HUES48 (cell line): ENCODE measurements at regions not wholly inside any gene's neighbourhood (a gene's known extent, or its start where the extent isn't known, plus 50 kb on each side); places are given as distances from the start of the nearest gene placed in this dataset.

Source experiments
- H3K27ac ChIP-seq: one replicate; pipeline ENCODE4 v1.7.0; 2013; ENCODE audit warnings: low read depth, low read length, inconsistent platforms
- H3K27me3 ChIP-seq: 2 replicates; pipeline ENCODE4 v1.6.1; 2013; ENCODE audit warnings: mild to moderate bottlenecking, low read length; ENCODE audit not compliant: control insufficient read depth, insufficient read depth
- H3K36me3 ChIP-seq: 2 replicates; pipeline ENCODE4 v1.6.1; 2013; ENCODE audit warnings: low read length; ENCODE audit not compliant: control insufficient read depth, insufficient read depth
- H3K4me1 ChIP-seq: 2 replicates; pipeline ENCODE4 v1.6.1; 2013; ENCODE audit warnings: mild to moderate bottlenecking, low read length; ENCODE audit not compliant: control insufficient read depth, insufficient read depth
- H3K4me3 ChIP-seq: 2 replicates; pipeline ENCODE4 v1.5.1; 2013; ENCODE audit warnings: mild to moderate bottlenecking, low read depth, low read length
- H3K9ac ChIP-seq: 2 replicates; pipeline ENCODE4 v1.6.1; 2013; ENCODE audit warnings: mild to moderate bottlenecking, low read depth, low read length, moderate library complexity
- H3K9me3 ChIP-seq: 2 replicates; pipeline ENCODE4 v1.6.1; 2013; ENCODE audit warnings: low read length; ENCODE audit not compliant: control insufficient read depth, insufficient read depth

DNA sequence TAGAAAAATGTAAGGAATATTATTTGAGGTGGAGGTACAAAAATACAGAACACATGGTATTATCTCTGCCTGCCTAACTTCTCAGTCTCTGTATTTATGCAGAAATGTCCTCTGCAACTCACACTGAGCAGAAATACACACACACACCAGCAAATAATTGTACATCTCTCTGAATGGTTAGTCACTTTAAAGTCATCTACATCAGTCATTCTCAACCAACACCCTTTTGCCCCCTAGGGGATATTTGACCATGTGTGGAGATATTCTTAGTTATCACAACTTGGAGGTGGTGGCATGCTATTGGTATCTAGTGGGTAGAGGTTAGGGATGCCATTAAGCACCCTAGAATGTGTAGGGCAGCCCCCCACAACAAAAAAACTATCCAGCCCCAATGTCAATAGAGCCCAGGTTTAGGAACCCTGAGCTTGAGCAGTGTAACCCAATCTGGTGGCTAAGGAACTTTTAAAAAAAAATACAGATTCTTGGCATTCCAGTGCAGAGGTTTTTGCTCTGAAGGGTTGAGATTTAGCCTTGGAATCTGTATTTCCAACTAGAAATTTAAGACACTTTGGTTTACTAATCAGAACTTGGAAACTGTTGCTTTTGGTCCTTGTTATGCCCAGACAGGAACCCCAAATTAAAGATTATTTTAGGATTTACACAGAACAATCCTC, 183.8 kb downstream of the TBX5 start:
- Histone ChIP-seq H3K27ac (no peak overlapping the region), H3K4me3 (no peak overlapping the region), H3K27me3 (no peaks in the 10 kb centered on the region; the same call in 1 of the 2 replicates), H3K9me3 (no peaks in the 10 kb centered on the region), H3K9ac (no peak overlapping the region), H3K4me1 (peaks cover 21% of the 10 kb centered on the region), H3K36me3 (no peaks in the 10 kb centered on the region)

DNA sequence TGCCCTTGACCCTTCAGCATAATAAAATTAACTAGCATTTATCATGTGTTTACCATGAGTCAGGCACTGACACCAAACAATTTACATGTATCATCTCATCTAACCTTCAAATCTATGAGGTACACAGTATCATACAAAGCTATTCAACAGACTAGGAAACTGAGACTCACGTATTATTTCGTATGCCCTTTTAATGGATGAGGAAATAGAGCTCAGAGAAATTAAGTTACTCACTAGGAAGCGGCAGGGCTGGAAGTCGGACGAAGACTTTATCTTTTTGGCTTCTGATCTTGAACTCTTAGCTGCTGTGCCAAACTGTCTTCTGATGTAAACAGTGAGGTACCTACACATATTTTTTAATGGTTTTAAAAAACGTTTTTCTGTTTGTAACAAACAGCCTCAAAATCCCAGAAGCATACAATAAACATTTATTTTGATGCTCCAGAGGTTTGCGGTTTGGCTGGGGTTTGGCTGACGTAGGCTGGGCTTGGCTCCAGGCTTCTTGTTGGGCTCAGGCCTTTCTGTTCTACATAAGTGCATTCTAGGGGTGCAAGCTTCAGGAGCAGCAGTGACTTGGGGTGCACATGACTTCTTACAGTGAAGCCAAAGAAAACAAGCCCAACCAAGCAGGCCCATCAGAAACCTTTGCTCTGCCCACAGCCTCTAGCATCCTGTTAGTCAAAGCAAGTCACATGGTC, 184.7 kb downstream of the TBX5 start:
- Histone ChIP-seq H3K4me3 (no peak overlapping the region), H3K4me1 (peaks cover 19% of the 10 kb centered on the region), H3K36me3 (no peaks in the 10 kb centered on the region), H3K9ac (no peak overlapping the region), H3K9me3 (no peaks in the 10 kb centered on the region), H3K27ac (no peak overlapping the region), H3K27me3 (no peaks in the 10 kb centered on the region; the same call in 1 of the 2 replicates)

DNA sequence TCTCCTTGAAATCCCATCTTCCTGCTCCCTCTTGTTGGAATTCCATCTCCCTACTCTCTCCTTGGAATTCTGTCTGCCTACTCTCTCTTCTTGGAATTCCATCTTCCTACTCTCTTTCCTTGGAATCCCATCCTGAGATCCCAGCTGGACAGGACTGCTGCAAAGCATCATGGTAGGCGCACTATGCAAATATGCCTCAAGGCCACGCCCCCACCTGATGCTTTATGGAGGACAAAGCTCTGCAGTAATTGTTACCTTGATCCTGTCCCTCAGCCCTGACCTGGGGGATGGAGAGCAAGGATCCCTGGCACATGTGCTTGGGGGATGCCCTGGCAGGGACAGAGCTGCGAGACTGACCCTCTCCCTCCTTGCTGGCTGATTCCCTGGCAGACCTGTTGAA, 185.6 kb downstream of the TBX5 start:
- Histone ChIP-seq H3K9ac (no peak overlapping the region), H3K27ac (no peak overlapping the region), H3K9me3 (no peaks in the 10 kb centered on the region), H3K4me1 (peaks cover 15% of the 10 kb centered on the region), H3K36me3 (no peaks in the 10 kb centered on the region), H3K27me3 (no peaks in the 10 kb centered on the region; the same call in 1 of the 2 replicates), H3K4me3 (no peak overlapping the region)

DNA sequence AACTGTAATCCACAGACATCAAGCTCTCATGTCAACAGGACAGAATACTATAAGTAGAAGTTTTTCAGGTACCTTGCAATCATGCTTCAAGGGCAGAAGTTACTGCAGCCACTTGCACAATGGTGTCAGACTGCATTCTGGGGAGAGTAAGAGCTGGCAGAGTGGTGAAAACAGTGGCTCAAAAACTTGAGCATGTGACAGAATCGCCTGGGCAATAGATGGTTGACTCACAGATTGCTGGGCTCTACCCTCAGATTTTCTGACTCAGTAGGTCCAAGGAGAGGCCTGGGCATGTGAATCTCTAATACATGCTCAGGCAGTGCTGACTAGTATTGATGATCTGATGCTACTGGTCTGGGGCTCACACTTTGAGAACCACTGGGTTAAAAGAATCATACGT, 187.8 kb downstream of the TBX5 start:
- H3K27ac ChIP-seq = no peak overlapping the region
- H3K4me1 ChIP-seq = peaks cover 11% of the 10 kb centered on the region
- H3K4me3 ChIP-seq = no peak overlapping the region
- H3K9ac ChIP-seq = no peak overlapping the region
- no peaks in the 10 kb centered on the region for H3K36me3 ChIP-seq
- H3K27me3 ChIP-seq = no peaks in the 10 kb centered on the region
- no peaks in the 10 kb centered on the region for H3K9me3 ChIP-seq

DNA sequence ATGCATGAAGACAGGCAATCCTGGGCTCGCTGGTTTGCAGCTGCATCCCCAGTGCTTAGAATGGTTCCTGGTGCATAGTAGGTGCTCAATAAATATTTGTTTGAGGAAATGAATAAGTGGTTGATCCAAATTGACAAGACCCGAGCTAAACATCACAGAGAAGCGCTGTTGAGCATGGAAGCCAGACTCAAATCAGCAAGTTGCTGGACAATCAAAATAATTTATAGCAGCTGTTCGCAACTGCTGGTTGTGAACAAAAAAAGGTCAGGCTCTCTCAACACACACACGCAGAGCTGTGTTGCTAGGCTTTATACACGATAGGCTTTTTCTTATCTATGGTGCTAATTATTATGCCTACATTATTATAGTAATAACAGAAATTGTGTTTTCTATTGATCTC, 190.2 kb downstream of the TBX5 start:
- Histone ChIP-seq H3K9ac (no peak overlapping the region), H3K27ac (no peak overlapping the region), H3K36me3 (no peaks in the 10 kb centered on the region), H3K4me1 (no peaks in the 10 kb centered on the region), H3K4me3 (no peak overlapping the region), H3K27me3 (no peaks in the 10 kb centered on the region), H3K9me3 (no peaks in the 10 kb centered on the region)

DNA sequence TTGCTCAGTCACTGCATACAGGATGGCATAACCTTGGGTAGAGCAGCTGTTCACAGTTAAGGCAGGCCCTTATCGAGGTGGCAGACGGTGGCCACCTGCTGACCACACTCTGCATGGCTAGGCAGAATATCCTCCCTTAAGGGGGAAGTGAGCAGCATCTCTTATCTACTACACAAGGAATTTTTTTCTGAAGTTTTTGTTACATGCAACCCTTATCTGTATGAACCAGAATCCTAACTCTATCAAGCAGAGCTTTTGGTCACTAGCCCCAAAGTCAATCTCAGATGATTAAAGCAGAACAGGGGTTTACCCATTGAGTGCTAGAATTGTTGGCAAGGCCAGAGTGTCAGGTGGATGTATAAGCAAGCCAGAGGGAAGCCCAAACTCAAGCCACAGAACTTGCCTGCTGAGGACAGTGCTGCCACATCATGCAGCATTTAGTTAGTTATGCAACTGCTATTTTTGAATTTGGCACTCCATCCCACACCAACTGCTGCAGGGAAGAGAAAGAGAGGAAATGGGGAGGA, 192.8 kb downstream of the TBX5 start:
- Histone ChIP-seq H3K4me3 (no peak overlapping the region), H3K27ac (no peak overlapping the region), H3K36me3 (no peaks in the 10 kb centered on the region), H3K9me3 (no peaks in the 10 kb centered on the region), H3K4me1 (peaks cover 6% of the 10 kb centered on the region), H3K27me3 (no peaks in the 10 kb centered on the region), H3K9ac (no peak overlapping the region)

DNA sequence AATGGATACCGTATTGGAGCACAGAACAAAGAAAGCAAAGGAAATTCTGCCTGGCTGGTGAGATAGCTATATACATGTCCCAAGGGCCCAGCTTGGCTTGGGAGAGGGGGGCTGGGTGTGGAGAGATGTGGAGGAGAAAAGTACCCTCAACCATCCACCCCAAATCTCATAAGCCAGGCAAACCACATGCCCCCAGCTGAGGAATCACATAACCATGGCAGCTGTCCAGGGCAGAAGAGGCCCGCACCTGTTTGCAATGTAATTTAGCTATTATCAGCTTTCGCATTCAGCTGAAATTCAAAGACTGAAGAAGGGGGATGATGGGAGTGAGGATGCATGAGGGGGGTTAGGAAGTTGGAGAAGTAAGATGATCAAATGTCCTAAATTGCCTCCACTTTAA, 196.1 kb downstream of the TBX5 start:
- Histone ChIP-seq H3K36me3 (no peaks in the 10 kb centered on the region), H3K4me3 (no peak overlapping the region), H3K27me3 (no peaks in the 10 kb centered on the region), H3K4me1 (peaks cover 11% of the 10 kb centered on the region), H3K9me3 (no peaks in the 10 kb centered on the region), H3K27ac (no peak overlapping the region), H3K9ac (no peak overlapping the region)

DNA sequence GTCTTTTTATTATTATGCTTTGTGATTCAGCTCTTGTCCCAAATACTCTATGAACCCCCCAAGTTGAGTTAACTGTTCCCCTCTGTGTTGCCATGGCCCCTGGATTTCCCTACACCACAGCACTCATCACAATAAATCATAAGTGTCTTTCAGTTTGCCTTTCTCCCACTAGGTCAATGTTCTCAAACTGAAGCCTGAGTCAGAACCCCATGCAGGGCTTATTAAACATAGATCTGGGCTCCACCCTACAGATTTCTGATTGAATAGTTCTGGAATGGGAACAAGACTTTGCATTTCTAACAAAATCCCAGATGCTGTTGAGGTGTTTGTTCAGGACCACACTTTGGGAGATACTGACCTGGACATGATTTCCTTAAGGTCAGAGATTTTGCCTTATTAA, 199.4 kb downstream of the TBX5 start:
- H3K4me3 ChIP-seq = no peak overlapping the region
- no peaks in the 10 kb centered on the region for H3K27me3 ChIP-seq
- H3K36me3 ChIP-seq = no peaks in the 10 kb centered on the region
- no peak overlapping the region for H3K9ac ChIP-seq
- no peak overlapping the region for H3K27ac ChIP-seq
- no peaks in the 10 kb centered on the region for H3K9me3 ChIP-seq
- peaks cover 11% of the 10 kb centered on the region for H3K4me1 ChIP-seq

DNA sequence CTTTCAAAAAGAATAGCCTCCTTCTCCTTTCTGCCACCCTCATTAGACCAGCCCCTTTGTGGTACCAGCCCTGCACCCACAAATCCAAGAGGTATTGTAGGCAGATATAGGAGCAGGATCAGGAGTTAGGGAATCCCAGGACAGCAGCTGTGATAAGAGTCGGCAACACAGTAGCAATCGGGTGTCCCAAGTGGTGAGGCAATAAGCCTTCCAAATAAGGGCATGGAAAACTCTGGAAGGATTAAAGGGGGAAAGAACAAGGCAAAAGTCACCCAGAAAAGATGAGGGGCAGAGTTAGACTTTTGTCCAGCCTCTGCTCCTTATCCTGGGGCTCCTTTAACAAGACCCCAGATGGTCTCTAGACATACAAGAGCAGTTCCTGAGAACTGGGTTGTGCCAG, 204.2 kb downstream of the TBX5 start:
- H3K27me3 ChIP-seq = no peaks in the 10 kb centered on the region
- H3K4me3 ChIP-seq = no peak overlapping the region
- H3K27ac ChIP-seq = no peak overlapping the region
- H3K9me3 ChIP-seq = no peaks in the 10 kb centered on the region
- H3K4me1 ChIP-seq = no peaks in the 10 kb centered on the region
- no peaks in the 10 kb centered on the region for H3K36me3 ChIP-seq
- no peak overlapping the region for H3K9ac ChIP-seq

DNA sequence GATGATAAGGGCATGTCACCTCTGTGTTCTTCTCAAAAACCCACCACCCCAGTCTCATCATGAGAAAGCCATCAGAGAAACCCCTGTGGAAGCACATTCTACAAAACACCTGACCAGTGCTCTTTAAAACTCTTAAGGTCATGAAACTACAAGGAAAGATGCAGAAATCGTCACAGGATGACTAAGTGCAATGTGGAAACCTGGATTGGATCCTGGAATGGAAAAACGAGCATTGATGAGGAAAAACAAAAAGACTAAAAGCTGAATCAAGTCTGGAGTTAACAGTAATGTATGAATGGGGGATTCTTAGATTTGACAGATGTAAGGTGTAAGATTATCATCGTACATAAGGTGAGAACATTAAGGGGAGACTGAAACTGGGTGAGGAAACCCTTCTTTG, 211.0 kb downstream of the TBX5 start:
- Histone ChIP-seq H3K9ac (no peak overlapping the region), H3K27me3 (no peaks in the 10 kb centered on the region; the same call in 1 of the 2 replicates)

DNA sequence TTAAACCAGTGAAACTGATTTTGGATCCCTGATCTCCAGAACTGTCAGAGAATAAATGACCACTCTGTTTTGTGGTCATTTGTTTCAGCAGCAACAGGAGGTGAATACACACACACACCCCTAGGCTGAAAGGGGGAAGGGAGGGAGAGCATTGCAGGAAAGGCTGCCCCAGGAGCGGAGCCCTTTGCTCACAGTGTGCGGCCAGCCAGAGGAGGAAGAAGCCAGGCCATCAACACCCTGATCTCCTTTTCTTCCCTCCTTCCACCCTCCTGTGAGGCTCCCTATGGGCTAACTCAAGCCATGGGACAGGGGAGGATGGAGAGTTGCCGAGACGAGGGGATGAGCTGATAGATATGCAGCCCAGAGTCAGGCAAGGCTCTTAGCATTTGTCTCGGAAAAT, 211.9 kb downstream of the TBX5 start:
- Histone ChIP-seq H3K4me3 (no peak overlapping the region), H3K4me1 (peaks cover 12% of the 10 kb centered on the region), H3K9me3 (no peaks in the 10 kb centered on the region), H3K9ac (no peak overlapping the region), H3K27ac (no peak overlapping the region), H3K36me3 (no peaks in the 10 kb centered on the region), H3K27me3 (no peaks in the 10 kb centered on the region; the same call in 1 of the 2 replicates)

More for the DNA sequence above, 211.0 kb downstream of the TBX5 start:
- peaks cover 12% of the 10 kb centered on the region for H3K4me1 ChIP-seq
- H3K27ac ChIP-seq = no peak overlapping the region
- no peak overlapping the region for H3K4me3 ChIP-seq
- no peaks in the 10 kb centered on the region for H3K36me3 ChIP-seq
- no peaks in the 10 kb centered on the region for H3K9me3 ChIP-seq
